Neural cell (in vitro differentiated cells): ENCODE measurements at regions not wholly inside any gene's neighbourhood (a gene's known extent, or its start where the extent isn't known, plus 50 kb on each side); places are given as distances from the start of the nearest gene placed in this dataset.

Experiments used
- EZH2 ChIP-seq: fragments of 200-600, 300-800 bp; shearing (Covaris generic), sonication (generic); IDR thresholded peaks from 2 replicates; pipeline ENCODE4 v1.6.1; 2014; ENCODE audit warnings: antibody characterized with exemption, low read length, borderline replicate concordance, mild to moderate bottlenecking; ENCODE audit not compliant: insufficient read depth, poor library complexity, severe bottlenecking
- MXI1 ChIP-seq: fragments of 450-650 bp; conservative IDR thresholded peaks from 2 replicates; pipeline ENCODE4 v1.6.1; 2014; ENCODE audit warnings: antibody characterized with exemption, mild to moderate bottlenecking; ENCODE audit not compliant: poor library complexity, severe bottlenecking
- TF ChIP-seq, protein P1 (sequence below): fragments of 450-650 bp; IDR thresholded peaks from 2 replicates; pipeline ENCODE4 v1.5.1; 2014; ENCODE audit warnings: antibody characterized with exemption, mild to moderate bottlenecking, moderate library complexity; ENCODE audit not compliant: poor library complexity, severe bottlenecking
- TF ChIP-seq, protein P2 (sequence below): IDR thresholded peaks from 2 replicates; pipeline ENCODE4 v1.6.1; 2012; ENCODE audit warnings: borderline replicate concordance

DNA sequence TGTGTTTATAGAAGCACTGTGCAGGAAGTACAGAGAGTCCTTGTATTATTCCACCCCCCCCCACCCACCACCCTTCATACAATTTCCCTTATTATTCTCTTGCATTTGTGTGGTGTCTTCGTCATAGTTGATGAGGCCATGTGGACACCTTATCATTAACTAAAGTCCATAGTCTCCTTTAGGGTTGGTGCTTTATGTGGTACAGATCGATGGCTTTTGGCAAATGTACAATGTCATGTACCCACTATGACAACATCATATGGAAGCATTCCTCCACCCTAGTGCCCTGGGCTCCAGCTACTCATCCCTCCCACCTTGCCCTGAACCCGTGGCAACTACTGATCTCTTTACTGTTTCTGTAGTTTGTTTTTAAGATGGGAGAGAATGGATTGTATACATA is 93.8 kb upstream of the HDAC4 start:
- TF ChIP-seq, protein P1, sequence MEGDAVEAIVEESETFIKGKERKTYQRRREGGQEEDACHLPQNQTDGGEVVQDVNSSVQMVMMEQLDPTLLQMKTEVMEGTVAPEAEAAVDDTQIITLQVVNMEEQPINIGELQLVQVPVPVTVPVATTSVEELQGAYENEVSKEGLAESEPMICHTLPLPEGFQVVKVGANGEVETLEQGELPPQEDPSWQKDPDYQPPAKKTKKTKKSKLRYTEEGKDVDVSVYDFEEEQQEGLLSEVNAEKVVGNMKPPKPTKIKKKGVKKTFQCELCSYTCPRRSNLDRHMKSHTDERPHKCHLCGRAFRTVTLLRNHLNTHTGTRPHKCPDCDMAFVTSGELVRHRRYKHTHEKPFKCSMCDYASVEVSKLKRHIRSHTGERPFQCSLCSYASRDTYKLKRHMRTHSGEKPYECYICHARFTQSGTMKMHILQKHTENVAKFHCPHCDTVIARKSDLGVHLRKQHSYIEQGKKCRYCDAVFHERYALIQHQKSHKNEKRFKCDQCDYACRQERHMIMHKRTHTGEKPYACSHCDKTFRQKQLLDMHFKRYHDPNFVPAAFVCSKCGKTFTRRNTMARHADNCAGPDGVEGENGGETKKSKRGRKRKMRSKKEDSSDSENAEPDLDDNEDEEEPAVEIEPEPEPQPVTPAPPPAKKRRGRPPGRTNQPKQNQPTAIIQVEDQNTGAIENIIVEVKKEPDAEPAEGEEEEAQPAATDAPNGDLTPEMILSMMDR = no peak
- TF ChIP-seq MXI1 (no peak), EZH2 (no peak)
- TF ChIP-seq, protein P2, sequence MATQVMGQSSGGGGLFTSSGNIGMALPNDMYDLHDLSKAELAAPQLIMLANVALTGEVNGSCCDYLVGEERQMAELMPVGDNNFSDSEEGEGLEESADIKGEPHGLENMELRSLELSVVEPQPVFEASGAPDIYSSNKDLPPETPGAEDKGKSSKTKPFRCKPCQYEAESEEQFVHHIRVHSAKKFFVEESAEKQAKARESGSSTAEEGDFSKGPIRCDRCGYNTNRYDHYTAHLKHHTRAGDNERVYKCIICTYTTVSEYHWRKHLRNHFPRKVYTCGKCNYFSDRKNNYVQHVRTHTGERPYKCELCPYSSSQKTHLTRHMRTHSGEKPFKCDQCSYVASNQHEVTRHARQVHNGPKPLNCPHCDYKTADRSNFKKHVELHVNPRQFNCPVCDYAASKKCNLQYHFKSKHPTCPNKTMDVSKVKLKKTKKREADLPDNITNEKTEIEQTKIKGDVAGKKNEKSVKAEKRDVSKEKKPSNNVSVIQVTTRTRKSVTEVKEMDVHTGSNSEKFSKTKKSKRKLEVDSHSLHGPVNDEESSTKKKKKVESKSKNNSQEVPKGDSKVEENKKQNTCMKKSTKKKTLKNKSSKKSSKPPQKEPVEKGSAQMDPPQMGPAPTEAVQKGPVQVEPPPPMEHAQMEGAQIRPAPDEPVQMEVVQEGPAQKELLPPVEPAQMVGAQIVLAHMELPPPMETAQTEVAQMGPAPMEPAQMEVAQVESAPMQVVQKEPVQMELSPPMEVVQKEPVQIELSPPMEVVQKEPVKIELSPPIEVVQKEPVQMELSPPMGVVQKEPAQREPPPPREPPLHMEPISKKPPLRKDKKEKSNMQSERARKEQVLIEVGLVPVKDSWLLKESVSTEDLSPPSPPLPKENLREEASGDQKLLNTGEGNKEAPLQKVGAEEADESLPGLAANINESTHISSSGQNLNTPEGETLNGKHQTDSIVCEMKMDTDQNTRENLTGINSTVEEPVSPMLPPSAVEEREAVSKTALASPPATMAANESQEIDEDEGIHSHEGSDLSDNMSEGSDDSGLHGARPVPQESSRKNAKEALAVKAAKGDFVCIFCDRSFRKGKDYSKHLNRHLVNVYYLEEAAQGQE = no peak
